ENCODE measurements at regions not wholly inside any gene's neighbourhood (a gene's known extent, or its start where the extent isn't known, plus 50 kb on each side); places are given as distances from the start of the nearest gene placed in this dataset.

DNA sequence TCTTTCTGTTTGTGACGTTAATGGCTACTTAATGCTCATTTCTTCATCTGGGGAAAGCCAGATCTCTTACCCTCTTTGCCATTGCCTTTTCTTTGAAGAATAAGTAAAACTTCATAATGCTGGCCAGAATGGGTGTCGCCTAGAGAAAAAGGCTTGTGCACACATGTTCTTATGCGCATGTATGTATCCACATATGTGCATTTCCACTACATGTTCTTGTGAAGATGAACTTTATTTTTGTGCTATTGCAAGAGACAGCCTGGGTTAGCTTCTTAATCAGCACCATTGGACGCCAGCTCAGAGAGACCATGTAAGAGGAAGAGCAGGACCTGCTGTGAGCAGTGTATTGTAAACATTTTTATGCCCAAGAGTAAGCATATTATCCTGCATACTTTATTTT, 178.7 kb downstream of the SPRY1 start:
- DNase-seq = no peak

- DNase-seq = no peak
These were observed 180.8 kb downstream of the SPRY1 start for GRCh38 chr4:123577225-123577906.

GRCh38 chr4:123578276-123579029, 181.9 kb downstream of the SPRY1 start:
- DNase-seq = no peak

DNA sequence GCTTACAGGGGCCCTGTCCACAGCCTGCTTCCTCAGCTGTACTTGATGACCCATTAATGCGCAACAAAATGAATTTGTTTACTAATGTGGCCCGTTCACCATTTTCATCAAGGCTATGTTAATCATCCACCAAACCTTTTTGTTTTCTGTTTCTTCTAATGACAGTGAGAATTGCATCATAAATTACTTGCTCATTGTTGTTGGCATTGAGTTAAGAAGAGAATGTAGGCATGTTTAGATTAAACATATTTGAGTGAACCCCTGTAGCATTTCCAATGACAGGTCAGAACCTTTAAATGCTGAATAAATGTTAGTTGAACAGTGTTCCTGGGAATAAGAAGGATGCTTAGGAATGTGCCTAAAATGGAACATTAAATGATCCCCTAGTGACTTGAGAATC, 183.4 kb downstream of the SPRY1 start:
- DNase-seq = no peak

DNA sequence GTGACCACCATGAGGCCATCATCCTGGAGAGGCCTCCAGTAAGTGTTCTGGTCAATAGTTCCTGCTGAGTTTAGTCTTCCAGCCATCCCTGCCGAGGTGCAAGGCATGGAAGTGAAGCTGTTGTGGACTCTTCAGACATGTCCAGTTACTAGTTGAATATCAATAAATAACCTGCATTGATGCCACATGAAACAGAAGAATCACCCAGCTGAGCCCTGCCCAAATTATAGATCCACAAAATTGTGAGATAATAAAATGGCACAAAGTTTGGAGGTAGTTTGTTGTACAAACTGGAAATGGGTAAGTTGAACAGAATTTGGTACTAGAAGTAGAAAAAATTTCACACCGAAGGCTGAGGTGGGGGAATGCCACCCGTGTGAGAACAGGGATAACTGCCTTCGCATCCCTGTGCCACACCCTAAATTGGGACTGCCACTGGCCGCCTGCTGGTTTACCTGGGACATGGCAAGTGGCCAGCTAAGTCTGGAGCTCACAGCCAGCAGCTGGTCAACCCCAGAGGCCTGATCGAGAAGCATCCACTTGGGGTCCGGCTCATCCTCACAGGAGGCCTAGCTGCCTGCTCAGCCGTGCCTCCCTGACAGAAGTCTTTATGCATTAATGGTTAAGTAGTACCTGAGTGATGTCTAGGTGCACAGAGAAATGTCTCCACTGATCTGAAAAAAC, 184.5 kb downstream of the SPRY1 start:
- DNase-seq = no peak

GRCh38 chr4:123581802-123582201, 185.2 kb downstream of the SPRY1 start:
- DNase-seq = no peak

- no peak for DNase-seq
These were observed 186.4 kb downstream of the SPRY1 start for GRCh38 chr4:123583043-123583442.

- no peak for DNase-seq
These were observed 188.5 kb downstream of the SPRY1 start for GRCh38 chr4:123585111-123585510.

DNA sequence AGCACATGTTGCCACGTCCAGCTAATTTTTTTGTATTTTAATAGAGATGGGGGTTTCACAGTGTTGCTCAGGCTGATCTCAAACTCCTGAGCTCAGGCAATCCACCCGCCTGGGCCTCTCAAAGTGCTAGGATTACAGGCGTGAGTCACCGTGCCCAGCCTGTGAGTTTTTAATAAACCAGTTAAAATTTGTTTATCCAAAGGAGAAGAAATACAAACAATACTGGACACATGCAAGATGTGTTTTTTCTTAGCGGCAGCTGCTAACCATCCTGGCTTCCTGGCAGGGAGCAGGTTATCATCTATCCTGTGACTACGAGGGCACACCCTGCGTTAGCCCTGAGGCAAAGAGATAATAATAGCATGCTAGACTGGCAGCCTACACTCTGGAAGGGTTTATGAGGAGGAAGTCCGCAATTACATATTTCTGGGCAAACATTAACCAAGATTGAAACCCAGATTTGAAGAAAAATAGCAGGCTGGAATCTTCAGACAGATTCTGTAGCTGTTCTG, 191.4 kb downstream of the SPRY1 start:
- DNase-seq = no peak

GRCh38 chr4:123588631-123589241, 192.1 kb downstream of the SPRY1 start:
- no peak for DNase-seq

- DNase-seq = no peak
These were observed 192.7 kb downstream of the SPRY1 start for GRCh38 chr4:123589301-123589700.

DNA sequence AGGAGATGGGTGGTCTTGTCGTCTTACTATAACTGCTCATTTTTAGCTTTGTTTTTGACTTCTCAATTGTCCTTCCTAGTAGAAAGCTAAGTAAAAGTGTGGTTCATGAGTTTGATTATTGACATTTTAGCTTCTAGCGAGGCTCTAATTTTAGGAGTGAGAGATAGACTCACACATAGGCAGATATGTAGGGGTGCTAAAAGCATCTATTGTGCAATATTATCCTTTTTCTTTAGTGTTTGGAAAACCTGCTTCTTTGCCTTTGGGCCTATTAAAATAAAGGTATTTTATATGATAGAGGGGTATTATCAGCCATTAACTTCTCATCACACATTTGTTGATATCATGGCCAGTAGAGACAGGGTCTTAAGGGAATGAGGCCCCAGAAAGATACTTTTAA, 195.3 kb downstream of the SPRY1 start:
- DNase-seq = no peak

DNA sequence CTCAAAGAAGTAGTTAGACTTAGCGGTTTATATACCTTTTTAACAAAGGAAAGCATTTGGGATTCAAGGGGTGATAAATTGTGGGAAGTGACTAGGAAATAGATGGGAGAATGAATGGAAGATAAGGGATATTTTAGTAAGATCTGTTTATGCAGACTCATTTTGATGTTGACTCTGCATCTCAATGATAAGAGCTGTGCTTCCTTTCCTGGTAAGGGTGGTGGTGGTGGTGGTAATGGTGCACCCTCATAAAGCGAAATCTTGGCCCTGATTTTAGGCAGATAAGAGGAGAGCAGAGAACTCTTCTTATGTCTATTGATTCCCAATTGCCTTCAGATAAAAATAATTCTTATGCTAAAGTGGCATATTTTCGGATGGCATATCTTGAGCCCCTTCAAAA, 197.1 kb downstream of the SPRY1 start:
- DNase-seq = no peak

GRCh38 chr4:123596805-123597204, 200.2 kb downstream of the SPRY1 start:
- no peak for DNase-seq

GRCh38 chr4:123597586-123597985, 201.0 kb downstream of the SPRY1 start:
- DNase-seq = no peak

DNA sequence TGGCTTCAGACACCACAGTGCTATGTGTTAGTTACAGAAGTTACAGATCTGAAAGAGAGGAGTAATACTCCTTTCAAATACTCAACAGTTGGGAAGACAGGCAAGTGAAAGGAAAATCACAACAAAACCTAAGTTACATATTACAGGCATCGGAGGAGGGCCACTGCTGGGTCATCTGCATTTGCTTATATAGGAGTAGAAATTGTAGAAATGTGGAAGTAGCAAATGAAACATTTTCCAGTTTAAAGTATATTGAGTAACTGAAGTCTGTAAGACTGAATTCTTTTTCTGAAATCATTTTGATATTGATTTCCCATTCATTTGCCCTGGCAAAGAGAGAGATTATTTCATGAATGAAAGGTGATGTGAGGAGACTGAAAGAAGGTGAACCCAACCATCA, 201.7 kb downstream of the SPRY1 start:
- DNase-seq = no peak

- DNase-seq = no peak
These were observed 202.7 kb downstream of the SPRY1 start for GRCh38 chr4:123599061-123599919.

GRCh38 chr4:123599920-123600810, 203.6 kb downstream of the SPRY1 start:
- peak; percentile 61 for DNase-seq

DNA sequence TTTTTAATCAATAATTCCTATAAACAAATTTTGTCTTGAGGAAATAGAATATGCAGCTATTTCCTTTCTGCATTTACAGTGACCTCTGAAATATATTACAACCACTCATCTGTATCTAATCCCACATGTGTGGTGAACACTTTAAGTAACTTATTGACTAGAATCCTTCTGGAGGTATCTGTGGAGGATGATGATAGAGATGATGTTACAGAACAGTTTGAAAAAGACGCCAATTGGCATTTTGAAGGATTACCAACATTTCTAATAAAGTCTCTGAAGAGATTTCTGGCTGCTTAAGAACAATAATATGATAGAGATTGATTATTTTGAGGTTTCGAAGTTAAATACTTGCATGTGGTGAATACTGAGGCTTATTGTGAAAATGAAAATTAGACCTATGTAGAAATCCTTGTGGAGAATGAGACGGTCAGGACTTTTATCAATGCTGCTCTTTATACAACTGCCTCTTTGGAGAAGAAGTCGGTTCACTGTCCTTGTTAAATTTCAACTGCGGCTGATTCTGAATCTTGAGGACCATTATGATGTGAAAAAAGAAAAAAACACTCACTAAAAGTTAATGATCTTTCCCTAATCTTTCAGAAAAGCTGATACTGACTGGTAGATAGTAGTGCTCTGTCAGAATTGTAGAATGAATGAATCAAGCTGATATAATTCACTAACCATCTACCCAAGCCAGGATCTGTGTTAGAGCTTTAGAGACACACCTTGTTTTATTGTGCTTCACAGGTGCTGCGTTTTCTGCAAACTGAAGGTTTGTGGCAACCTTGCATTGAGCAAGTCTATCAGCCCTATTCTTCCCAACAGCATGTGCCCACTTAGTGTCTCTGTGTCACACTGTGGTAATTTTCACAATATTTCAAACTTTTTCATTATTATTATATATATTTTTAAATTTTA, 204.7 kb downstream of the SPRY1 start:
- no peak for DNase-seq

DNA sequence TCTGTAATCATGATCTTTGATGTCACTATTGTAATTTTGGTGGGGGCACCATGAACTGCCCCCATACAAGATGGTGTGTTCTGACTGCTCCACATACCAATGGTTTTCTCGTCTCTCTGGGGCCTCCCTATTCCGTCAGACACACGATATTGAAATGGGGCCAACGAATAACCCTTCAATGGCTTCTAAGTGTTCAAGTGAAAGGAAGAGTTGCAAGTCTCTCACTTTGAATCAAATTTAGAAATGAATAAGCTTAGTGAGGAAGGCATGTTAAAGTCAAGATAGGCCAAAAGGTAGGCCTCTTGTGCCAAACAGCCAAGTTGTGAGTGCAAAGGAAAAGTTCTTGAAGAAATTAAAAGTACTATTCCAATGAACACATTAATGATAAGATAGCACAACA, 205.4 kb downstream of the SPRY1 start:
- DNase-seq = no peak

All from CD4-positive, alpha-beta T cell treated with Interleukin-12 subunit alpha and Interleukin-12 subunit beta, for 1 hour (primary cell).